HEK293T (cell line): ENCODE measurements at regions not wholly inside any gene's neighbourhood (a gene's known extent, or its start where the extent isn't known, plus 50 kb on each side); places are given as distances from the start of the nearest gene placed in this dataset.

ENCODE experiments used
- BHLHE40 ChIP-seq: fragments of 450-650 bp; IDR thresholded peaks from 2 replicates; pipeline ENCODE4 v1.6.1; 2016; ENCODE audit warnings: mild to moderate bottlenecking, moderate library complexity, borderline replicate concordance
- ELF4 ChIP-seq: fragments of 450-650 bp; IDR thresholded peaks from 2 replicates; pipeline ENCODE4 v1.6.1; 2017; ENCODE audit warnings: antibody characterized with exemption
- FOXA1 ChIP-seq: fragments of 450-650 bp; IDR thresholded peaks from 2 replicates; pipeline ENCODE4 v1.6.1; 2016; ENCODE audit warnings: mild to moderate bottlenecking
- FOXK2 ChIP-seq: fragments of 450-650 bp; IDR thresholded peaks from 2 replicates; pipeline ENCODE4 v1.6.1; 2016; ENCODE audit warnings: mild to moderate bottlenecking
- FOXM1 ChIP-seq: fragments of 450-650 bp; IDR thresholded peaks from 2 replicates; pipeline ENCODE4 v1.6.1; 2017; ENCODE audit warnings: mild to moderate bottlenecking, borderline replicate concordance
- L3MBTL2 ChIP-seq: fragments of 450-650 bp; conservative IDR thresholded peaks from 2 replicates; pipeline ENCODE4 v1.6.1; 2016; ENCODE audit warnings: mild to moderate bottlenecking
- NFRKB ChIP-seq: fragments of 450-650 bp; IDR thresholded peaks from 2 replicates; pipeline ENCODE4 v1.6.1; 2016; ENCODE audit warnings: mild to moderate bottlenecking, moderate library complexity
- SP1 ChIP-seq: fragments of 450-650 bp; IDR thresholded peaks from 2 replicates; pipeline ENCODE4 v1.6.1; 2017
- TARDBP ChIP-seq: fragments of 450-650 bp; IDR thresholded peaks from 2 replicates; pipeline ENCODE4 v1.6.1; 2016
- ZNF384 ChIP-seq: fragments of 450-650 bp; IDR thresholded peaks from 2 replicates; pipeline ENCODE4 v1.6.1; 2016
- TF ChIP-seq, protein P1 (sequence below): fragments of 450-650 bp; IDR thresholded peaks from 2 replicates; pipeline ENCODE4 v1.6.1; 2016

DNA sequence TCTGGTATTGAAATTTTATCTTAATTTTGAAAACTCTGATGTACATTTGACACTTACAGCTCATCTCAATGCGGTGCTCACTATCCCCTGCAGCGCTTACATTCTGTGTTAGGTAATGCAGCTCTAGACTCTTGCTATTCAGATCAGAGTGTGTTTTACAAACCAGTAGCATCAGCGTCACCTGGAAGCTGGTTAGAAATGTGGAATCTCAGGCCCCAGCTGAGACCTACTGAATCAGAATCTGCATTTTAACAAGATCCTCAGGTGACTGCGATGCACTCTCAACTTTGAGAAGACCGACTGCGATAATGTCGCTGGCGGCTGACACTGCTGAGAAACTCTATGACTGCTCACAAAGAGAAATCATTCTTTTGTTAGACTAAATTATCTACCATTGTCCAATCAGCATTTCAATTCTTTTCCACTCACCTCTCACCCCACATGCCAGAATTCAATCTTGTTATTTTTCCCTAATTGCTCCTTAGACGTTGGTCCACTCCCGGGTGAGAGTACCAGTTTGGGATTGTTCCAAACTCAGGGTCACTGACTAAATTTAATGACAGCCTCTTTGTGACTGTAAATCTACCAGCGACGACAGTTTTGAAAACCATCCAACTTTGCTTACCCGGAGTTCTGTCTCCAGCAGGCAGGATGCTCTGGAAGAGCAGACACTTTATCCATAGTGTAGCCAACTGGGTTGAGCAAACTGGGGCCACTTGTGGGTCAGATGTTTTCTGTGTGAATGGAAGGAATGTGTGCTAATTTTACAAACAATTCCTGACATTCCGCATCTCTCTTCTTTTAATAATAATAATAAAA lies 140.1 kb upstream of the BTBD3 start:
- TF ChIP-seq FOXM1 = no peak
- no peak for TF ChIP-seq BHLHE40
- no peak for TF ChIP-seq TARDBP
- TF ChIP-seq FOXK2 = no peak
- no peak for TF ChIP-seq L3MBTL2
- TF ChIP-seq SP1 = no peak
- no peak for TF ChIP-seq NFRKB
- no peak for TF ChIP-seq ELF4
- no peak for TF ChIP-seq FOXA1
- TF ChIP-seq, protein P1, sequence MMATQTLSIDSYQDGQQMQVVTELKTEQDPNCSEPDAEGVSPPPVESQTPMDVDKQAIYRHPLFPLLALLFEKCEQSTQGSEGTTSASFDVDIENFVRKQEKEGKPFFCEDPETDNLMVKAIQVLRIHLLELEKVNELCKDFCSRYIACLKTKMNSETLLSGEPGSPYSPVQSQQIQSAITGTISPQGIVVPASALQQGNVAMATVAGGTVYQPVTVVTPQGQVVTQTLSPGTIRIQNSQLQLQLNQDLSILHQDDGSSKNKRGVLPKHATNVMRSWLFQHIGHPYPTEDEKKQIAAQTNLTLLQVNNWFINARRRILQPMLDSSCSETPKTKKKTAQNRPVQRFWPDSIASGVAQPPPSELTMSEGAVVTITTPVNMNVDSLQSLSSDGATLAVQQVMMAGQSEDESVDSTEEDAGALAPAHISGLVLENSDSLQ = peak; percentile 57
- TF ChIP-seq ZNF384 = no peak
